GM10266 (cell line): ENCODE measurements at regions not wholly inside any gene's neighbourhood (a gene's known extent, or its start where the extent isn't known, plus 50 kb on each side); places are given as distances from the start of the nearest gene placed in this dataset.

ENCODE experiments used
- DNase-seq: peaks from one replicate; pipeline ENCODE4 v3.0.0; 2012; ENCODE audit errors: extremely low spot score
- CTCF ChIP-seq: IDR thresholded peaks from 2 replicates; pipeline ENCODE4 v1.5.1; 2012; ENCODE audit warnings: mild to moderate bottlenecking, low read depth; ENCODE audit not compliant: control insufficient read depth, insufficient read depth; ENCODE audit errors: missing control alignments

DNA sequence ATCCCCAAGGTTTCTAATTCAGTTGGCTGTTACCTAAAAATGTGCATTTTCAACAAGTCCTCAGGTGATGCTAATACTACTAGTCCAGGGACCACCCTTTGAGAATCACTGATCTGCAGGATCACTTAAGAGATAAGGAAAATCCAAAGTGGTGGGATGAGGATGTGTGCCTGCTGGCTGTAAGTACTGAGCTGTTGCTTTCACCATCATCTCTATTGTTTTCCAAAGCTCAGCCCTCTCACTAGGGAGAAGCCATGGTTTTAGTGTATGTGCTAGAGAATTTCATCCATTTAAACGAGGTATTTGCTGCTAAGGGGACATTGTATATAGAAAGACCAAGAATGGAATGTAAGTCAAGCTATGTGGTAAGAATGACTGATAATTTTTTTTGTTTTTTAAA is 202.3 kb downstream of the KIF21A start:
- no peak for DNase-seq

GRCh38 chr12:39239490-39240486 is 203.1 kb downstream of the KIF21A start:
- DNase-seq = no peak
- TF ChIP-seq CTCF = no peak

More for the DNA sequence above, 202.3 kb downstream of the KIF21A start:
- no peak for TF ChIP-seq CTCF

- no peak for DNase-seq
- TF ChIP-seq CTCF = no peak
Observed at GRCh38 chr12:39237004-39237403, 205.9 kb downstream of the KIF21A start.

- no peak for DNase-seq
- no peak for TF ChIP-seq CTCF
Observed at GRCh38 chr12:39235990-39236767, 206.7 kb downstream of the KIF21A start.

- DNase-seq = no peak
- no peak for TF ChIP-seq CTCF
Observed at GRCh38 chr12:39230086-39230485, 212.8 kb downstream of the KIF21A start.

DNA sequence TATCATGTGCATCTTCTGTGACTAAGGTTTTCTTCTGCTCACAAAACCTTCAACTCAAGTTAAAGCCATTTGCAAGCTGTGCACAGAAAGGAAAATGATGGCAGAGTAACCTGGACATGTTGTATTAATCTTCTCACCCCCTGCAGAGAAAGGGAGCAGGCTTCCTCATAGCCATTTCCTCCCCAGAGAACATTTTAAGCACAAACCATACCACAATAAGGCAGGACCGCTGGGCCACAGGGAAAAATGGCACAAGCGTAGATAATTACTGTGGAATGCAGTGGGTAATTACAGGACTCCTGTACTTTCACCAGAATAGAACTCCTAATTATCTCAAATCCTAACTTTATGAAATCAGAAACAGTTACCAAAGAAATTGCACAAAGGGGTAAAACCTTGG is 215.7 kb downstream of the KIF21A start:
- TF ChIP-seq CTCF = no peak
- DNase-seq = no peak
